Heart left ventricle (tissue), 13 donors: ENCODE measurements at regions not wholly inside any gene's neighbourhood (a gene's known extent, or its start where the extent isn't known, plus 50 kb on each side); places are given as distances from the start of the nearest gene placed in this dataset.

Experiments used
- POLR2A ChIP-seq, 2 donors: fragments of 450-650 bp; IDR thresholded peaks; one replicate each; pipeline ENCODE4 v1.6.1; 2017; ENCODE audit warnings: antibody characterized with exemption in 2 of 2, mild to moderate bottlenecking in 2 of 2, moderate library complexity in 2 of 2
- TF ChIP-seq, protein P1 (sequence below), 12 donors: fragments of 200-600 bp; sonication (generic) in 4 of 12; IDR thresholded peaks; one replicate each; pipeline versions ENCODE4 v1.5.0 to v1.8.0; 2018 to 2022; ENCODE audit warnings: antibody characterized with exemption in 12 of 12, mild to moderate bottlenecking in 5 of 12
- donor health status: ischemic (EF 13 %, LVEDD 7.1; RV severe dilation, severe dysfunction).
- donor health status: DM: no; HTN: yes; CAD: no.
- donor health status: DM: no; HTN: no; CAD: no.
- donor health status: ischemic (EF 25% LVEDD 6.9; RV normal size, moderate dysfunction).
- donor health status: ischemic (EF 25% LVEDD 5.7; RV mildly dilated, moderate dysfunction).
- donor health status: ischemic (EF 35%, LVEDD 5.7; RV mildly dilated, moderate dysfunction).
- donor health status: nonischemic (EF 11% LVEDD 7.7; RV severe dilation, severe dysfunction).
- donor health status: DM: yes; HTN: yes; CAD: no.
- donor health status: PGD.
- donor health status: ischemic (EF 29% LVEDD 5.4; RV normal size, mild dysfunction).
- donor health status: nonischemic (EF 23%, LVEDD 6.1; RV moderate dilation, normal function).

GRCh38 chr16:13665876-13666275, 254.1 kb upstream of the ERCC4 start:
- TF ChIP-seq, protein P1, sequence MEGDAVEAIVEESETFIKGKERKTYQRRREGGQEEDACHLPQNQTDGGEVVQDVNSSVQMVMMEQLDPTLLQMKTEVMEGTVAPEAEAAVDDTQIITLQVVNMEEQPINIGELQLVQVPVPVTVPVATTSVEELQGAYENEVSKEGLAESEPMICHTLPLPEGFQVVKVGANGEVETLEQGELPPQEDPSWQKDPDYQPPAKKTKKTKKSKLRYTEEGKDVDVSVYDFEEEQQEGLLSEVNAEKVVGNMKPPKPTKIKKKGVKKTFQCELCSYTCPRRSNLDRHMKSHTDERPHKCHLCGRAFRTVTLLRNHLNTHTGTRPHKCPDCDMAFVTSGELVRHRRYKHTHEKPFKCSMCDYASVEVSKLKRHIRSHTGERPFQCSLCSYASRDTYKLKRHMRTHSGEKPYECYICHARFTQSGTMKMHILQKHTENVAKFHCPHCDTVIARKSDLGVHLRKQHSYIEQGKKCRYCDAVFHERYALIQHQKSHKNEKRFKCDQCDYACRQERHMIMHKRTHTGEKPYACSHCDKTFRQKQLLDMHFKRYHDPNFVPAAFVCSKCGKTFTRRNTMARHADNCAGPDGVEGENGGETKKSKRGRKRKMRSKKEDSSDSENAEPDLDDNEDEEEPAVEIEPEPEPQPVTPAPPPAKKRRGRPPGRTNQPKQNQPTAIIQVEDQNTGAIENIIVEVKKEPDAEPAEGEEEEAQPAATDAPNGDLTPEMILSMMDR (IDR thresholded peaks at IDR 0.05) = no peak
- no peak for TF ChIP-seq POLR2A (IDR thresholded peaks at IDR 0.05)
